ENCODE measurements at regions not wholly inside any gene's neighbourhood (a gene's known extent, or its start where the extent isn't known, plus 50 kb on each side); places are given as distances from the start of the nearest gene placed in this dataset.

DNA sequence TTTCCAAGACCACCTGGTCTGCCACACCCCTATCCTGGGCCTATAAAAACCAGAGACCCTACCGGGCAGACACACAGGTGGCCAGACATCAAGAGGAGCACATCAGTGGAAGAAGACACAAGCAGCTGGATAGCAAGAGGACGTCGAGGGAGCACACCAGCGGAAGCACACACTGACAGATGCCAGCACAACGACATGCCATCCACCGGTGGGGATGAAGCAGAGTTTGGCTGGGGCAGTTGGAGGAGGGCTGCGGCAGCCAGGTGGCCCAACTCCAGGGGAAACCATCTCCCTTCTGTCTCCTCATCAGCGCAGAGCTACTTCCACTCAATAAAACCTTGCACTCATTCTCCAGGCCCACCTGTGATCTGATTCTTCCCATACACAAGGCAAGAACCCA, 200.6 kb downstream of the PCDH17 start:
- H3K4me3 ChIP-seq, result no peak overlapping the region
- ATAC-seq (ENCODE audit: insufficient number of reproducible peaks, low FRiP score, low read depth), result no peak
- no peaks in the 10 kb centered on the region for H3K27me3 ChIP-seq (replicated peaks; ENCODE audit: insufficient read depth)

GRCh38 chr13:57837801-57838200, 206.3 kb downstream of the PCDH17 start:
- no peaks in the 10 kb centered on the region for H3K9me3 ChIP-seq
- H3K27ac ChIP-seq, result no peak overlapping the region
- no peaks in the 10 kb centered on the region for H3K27me3 ChIP-seq (replicated peaks; ENCODE audit: insufficient read depth)
- no peak for ATAC-seq (ENCODE audit: insufficient number of reproducible peaks, low FRiP score, low read depth)
- H3K36me3 ChIP-seq, result no peaks in the 10 kb centered on the region
- no peak for DNase-seq (ENCODE audit: low spot score)
- no peak for TF ChIP-seq CTCF (IDR thresholded peaks at IDR 0.05)
- H3K4me1 ChIP-seq (ENCODE audit: control insufficient read depth in 1 of 2, low read depth in 2 of 2), result no peaks in the 10 kb centered on the region
- H3K4me3 ChIP-seq, result no peak overlapping the region

More for the DNA sequence above, 200.6 kb downstream of the PCDH17 start:
- H3K27ac ChIP-seq, result no peak overlapping the region
- DNase-seq (ENCODE audit: low spot score), result no peak
- no peaks in the 10 kb centered on the region for H3K4me1 ChIP-seq (ENCODE audit: control insufficient read depth in 1 of 2, low read depth in 2 of 2)
- H3K9me3 ChIP-seq, result no peaks in the 10 kb centered on the region
- H3K36me3 ChIP-seq, result no peaks in the 10 kb centered on the region
- no peak for TF ChIP-seq CTCF (IDR thresholded peaks at IDR 0.05)

GRCh38 chr13:57843521-57843920, 212.0 kb downstream of the PCDH17 start:
- no peak for DNase-seq (ENCODE audit: low spot score)
- Histone ChIP-seq H3K27ac (no peak overlapping the region), H3K9me3 (peaks cover 14% of the 10 kb centered on the region), H3K36me3 (no peaks in the 10 kb centered on the region), H3K4me3 (no peak overlapping the region), H3K4me1 (ENCODE audit: control insufficient read depth in 1 of 2, low read depth in 2 of 2) (no peaks in the 10 kb centered on the region), H3K27me3 (replicated peaks; ENCODE audit: insufficient read depth) (no peaks in the 10 kb centered on the region)
- ATAC-seq (ENCODE audit: insufficient number of reproducible peaks, low FRiP score, low read depth), result no peak
- TF ChIP-seq CTCF (IDR thresholded peaks at IDR 0.05), result no peak

- DNase-seq (ENCODE audit: low spot score) (no peak), ATAC-seq (ENCODE audit: insufficient number of reproducible peaks, low FRiP score, low read depth) (no peak)
- Histone ChIP-seq H3K27me3 (replicated peaks; ENCODE audit: insufficient read depth) (no peaks in the 10 kb centered on the region), H3K27ac (no peak overlapping the region), H3K36me3 (no peaks in the 10 kb centered on the region), H3K4me1 (ENCODE audit: control insufficient read depth in 1 of 2, low read depth in 2 of 2) (no peaks in the 10 kb centered on the region), H3K9me3 (peaks cover 14% of the 10 kb centered on the region), H3K4me3 (no peak overlapping the region)
- TF ChIP-seq CTCF (IDR thresholded peaks at IDR 0.05), result no peak
These were observed 215.1 kb downstream of the PCDH17 start for GRCh38 chr13:57846600-57847173.

DNA sequence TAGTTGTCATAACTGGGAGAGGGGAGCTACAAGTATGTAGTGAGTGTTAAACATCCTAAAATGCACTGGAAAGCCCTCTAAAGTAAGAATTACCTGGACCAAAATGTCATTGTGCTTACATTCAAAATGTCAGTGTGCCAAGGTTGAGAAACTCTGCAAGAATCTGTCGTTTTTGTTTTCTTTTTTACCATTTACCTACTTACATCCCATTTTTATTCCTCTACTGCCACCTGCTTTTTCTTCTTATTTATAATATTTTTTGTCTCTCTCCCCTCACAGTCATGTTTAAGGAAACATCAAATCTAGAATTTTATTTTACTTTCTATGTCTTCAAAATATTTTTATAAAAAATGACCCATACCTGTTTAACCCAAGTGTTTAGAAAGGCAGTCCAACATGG, 226.4 kb downstream of the PCDH17 start:
- Histone ChIP-seq H3K36me3 (no peaks in the 10 kb centered on the region), H3K27ac (no peak overlapping the region), H3K27me3 (replicated peaks; ENCODE audit: insufficient read depth) (no peaks in the 10 kb centered on the region), H3K4me3 (no peak overlapping the region), H3K4me1 (ENCODE audit: control insufficient read depth in 1 of 2, low read depth in 2 of 2) (no peaks in the 10 kb centered on the region), H3K9me3 (no peaks in the 10 kb centered on the region)
- TF ChIP-seq CTCF (IDR thresholded peaks at IDR 0.05), result no peak
- DNase-seq (ENCODE audit: low spot score) (no peak), ATAC-seq (ENCODE audit: insufficient number of reproducible peaks, low FRiP score, low read depth) (no peak)

Data from thoracic aorta (tissue), 2 donors.